ENCODE measurements at regions not wholly inside any gene's neighbourhood (a gene's known extent, or its start where the extent isn't known, plus 50 kb on each side); places are given as distances from the start of the nearest gene placed in this dataset.

DNA sequence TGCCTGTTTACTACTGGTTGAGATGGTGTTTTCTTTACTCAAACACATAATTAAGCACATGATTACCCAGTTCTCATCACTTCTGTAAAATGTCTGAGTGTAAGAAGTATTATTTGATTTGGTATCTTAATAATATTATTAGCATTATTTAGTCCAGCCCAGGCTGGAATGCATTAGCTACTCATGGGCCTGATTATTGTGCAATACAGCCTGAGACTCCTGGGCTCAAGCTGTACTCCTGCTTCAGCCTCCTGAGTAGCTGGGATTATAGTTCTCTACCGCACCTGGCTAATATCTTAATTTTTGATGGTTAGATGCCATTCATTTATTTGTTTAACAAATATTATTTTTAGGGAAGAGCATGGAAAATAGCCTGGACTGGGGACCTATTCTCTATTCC lies 197.6 kb upstream of the MC4R start:
- ChIA-PET CTCF (no interaction called here), POLR2A (no interaction called here)
- ATAC-seq (no peak), FAIRE-seq (no peak), DNase-seq (ENCODE audit: low read depth in 1 of 2, low spot score in 1 of 2) (no peak)
- Histone ChIP-seq H3K27ac (no peak overlapping the region), H3K9me3 (no peaks in the 10 kb centered on the region), H3K4me2 (no peak overlapping the region), H3K4me3 (no peak overlapping the region), H3K4me1 (no peaks in the 10 kb centered on the region)
- 39% methylated on average over 1 of the region's 1 CpG for WGBS (ENCODE audit: missing lambda C conversion rate)
- no peak for TF ChIP-seq ELK1 (IDR thresholded peaks at IDR 0.05; ENCODE audit: low read depth, low read length)
- TF ChIP-seq NFE2L2 (conservative IDR thresholded peaks at IDR 0.05; ENCODE audit: low read length): no peak
- no peak for TF ChIP-seq GATA3 (IDR thresholded peaks at IDR 0.05; ENCODE audit: borderline replicate concordance)
- TF ChIP-seq CEBPB (IDR thresholded peaks at IDR 0.05): no peak
- TF ChIP-seq FOXS1 (CRISPR knock-in tag; IDR thresholded peaks at IDR 0.05): no peak
- no peak for TF ChIP-seq RFX5 (IDR thresholded peaks at IDR 0.05)
- TF ChIP-seq BCL3 (IDR thresholded peaks at IDR 0.05): no peak
- TF ChIP-seq HMGXB4 (CRISPR knock-in tag; IDR thresholded peaks at IDR 0.05; ENCODE audit: borderline replicate concordance): no peak

DNA sequence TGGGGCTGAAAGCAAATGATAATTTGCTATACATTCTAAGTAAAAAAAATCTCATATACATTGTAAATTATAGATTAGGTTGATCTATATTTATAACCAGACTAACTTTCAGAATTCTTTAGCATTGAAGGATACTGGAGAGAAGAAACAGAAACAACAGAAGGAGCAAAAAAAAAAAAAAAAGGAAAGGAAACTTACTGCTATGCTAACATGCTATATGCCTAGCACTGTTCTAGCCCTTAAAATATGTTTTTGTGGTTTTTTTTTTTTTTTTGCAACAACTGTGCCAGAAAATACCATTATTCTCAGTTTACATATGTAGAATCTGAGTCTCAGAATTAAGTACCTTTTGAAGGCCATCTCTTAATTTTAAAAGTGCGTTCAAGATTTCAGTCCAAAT lies 204.9 kb upstream of the MC4R start:
- TF ChIP-seq CTCF (IDR thresholded peaks at IDR 0.05) (no peak), EHF (CRISPR knock-in tag; IDR thresholded peaks at IDR 0.05) (no peak), SMC3 (IDR thresholded peaks at IDR 0.05) (no peak), ZFP36 (IDR thresholded peaks at IDR 0.05; ENCODE audit: borderline replicate concordance, partially characterized antibody) (no peak), HMGXB4 (CRISPR knock-in tag; IDR thresholded peaks at IDR 0.05; ENCODE audit: borderline replicate concordance) (no peak), RCOR1 (IDR thresholded peaks at IDR 0.05; ENCODE audit: low read depth, low read length) (no peak), EHMT2 (IDR thresholded peaks at IDR 0.05; ENCODE audit: low read depth) (no peak), POLR2A (IDR thresholded peaks at IDR 0.05; ENCODE audit: low read length) (no peak), FOSL2 (IDR thresholded peaks at IDR 0.05) (no peak), FOSL2 (CRISPR knock-in tag; IDR thresholded peaks at IDR 0.05) (no peak), PHF8 (IDR thresholded peaks at IDR 0.05; ENCODE audit: borderline replicate concordance, low read depth) (no peak), EP300 (IDR thresholded peaks at IDR 0.05) (no peak), REST (IDR thresholded peaks at IDR 0.05) (no peak), RARB (CRISPR knock-in tag; IDR thresholded peaks at IDR 0.05) (no peak), NPAS2 (CRISPR knock-in tag; IDR thresholded peaks at IDR 0.05; ENCODE audit: borderline replicate concordance) (no peak), CEBPB (IDR thresholded peaks at IDR 0.05) (no peak)
- CTCF ChIA-PET: no interaction called here
- no peaks in the 10 kb centered on the region for H3K4me1 ChIP-seq
- POLR2A ChIA-PET: no interaction called here
- no peak for FAIRE-seq
- WGBS (ENCODE audit: missing lambda C conversion rate): 67% methylated on average over 1 of the region's 1 CpG
- no peaks in the 10 kb centered on the region for H3K9me3 ChIP-seq
- H3K4me2 ChIP-seq: no peak overlapping the region
- H3K4me3 ChIP-seq: no peak overlapping the region
- no peak overlapping the region for H3K27ac ChIP-seq
- no peak for DNase-seq (ENCODE audit: low read depth in 1 of 2, low spot score in 1 of 2)
- ATAC-seq: no peak
